Nephron progenitor cell (in vitro differentiated cells): ENCODE measurements at regions not wholly inside any gene's neighbourhood (a gene's known extent, or its start where the extent isn't known, plus 50 kb on each side); places are given as distances from the start of the nearest gene placed in this dataset.
A peak's percentile ranks its signal among the peaks of the same experiment; 100 is the strongest.

Experiments
- DNase-seq: peaks from one replicate; pipeline ENCODE4 v3.0.0; 2021
- H3K27ac Mint-ChIP-seq: 2 replicates; pipeline ENCODE4 v1.8.0; 2021; ENCODE audit warnings: mild to moderate bottlenecking, moderate library complexity, mixed read lengths
- H3K27me3 Mint-ChIP-seq: 2 replicates; pipeline ENCODE4 v1.8.0; 2021; ENCODE audit warnings: mild to moderate bottlenecking, low read depth, mixed read lengths; ENCODE audit not compliant: poor library complexity
- H3K36me3 Mint-ChIP-seq: 2 replicates; pipeline ENCODE4 v1.8.0; 2021; ENCODE audit warnings: low read depth, mixed read lengths
- H3K4me1 Mint-ChIP-seq: 2 replicates; pipeline ENCODE4 v1.8.0; 2021; ENCODE audit warnings: mixed read lengths
- H3K4me3 Mint-ChIP-seq: 2 replicates; pipeline ENCODE4 v1.8.0; 2021; ENCODE audit warnings: mild to moderate bottlenecking, moderate library complexity, mixed read lengths
- H3K9me3 Mint-ChIP-seq: 2 replicates; pipeline ENCODE4 v1.8.0; 2021; ENCODE audit warnings: mild to moderate bottlenecking, moderate library complexity, mixed read lengths
- CTCF ChIP-seq: fragments of 200-600 bp; sonication (generic); IDR thresholded peaks from 2 replicates; pipeline ENCODE4 v1.5.0; 2021; ENCODE audit warnings: antibody characterized with exemption

GRCh38 chr1:232579958-232580941, 49.7 kb downstream of the SIPA1L2 start:
- Mint-ChIP-seq H3K27ac (no peak overlapping the region), H3K4me1 (peaks cover 26% of the 10 kb centered on the region), H3K36me3 (no peaks in the 10 kb centered on the region), H3K9me3 (no peaks in the 10 kb centered on the region), H3K27me3 (no peaks in the 10 kb centered on the region), H3K4me3 (no peak overlapping the region)
- TF ChIP-seq CTCF = no peak
- no peak for DNase-seq

- peak overlapping the region; percentile 41 for H3K27ac Mint-ChIP-seq
- no peak for DNase-seq
- no peaks in the 10 kb centered on the region for H3K9me3 Mint-ChIP-seq
- H3K4me3 Mint-ChIP-seq = no peak overlapping the region
- H3K36me3 Mint-ChIP-seq = no peaks in the 10 kb centered on the region
- TF ChIP-seq CTCF = no peak
- peaks cover 26% of the 10 kb centered on the region for H3K4me1 Mint-ChIP-seq
- H3K27me3 Mint-ChIP-seq = no peaks in the 10 kb centered on the region
Measured at GRCh38 chr1:232579466-232579865, 50.5 kb downstream of the SIPA1L2 start.

GRCh38 chr1:232578651-232579195, 51.2 kb downstream of the SIPA1L2 start:
- DNase-seq = no peak
- Mint-ChIP-seq H3K27me3 (no peaks in the 10 kb centered on the region), H3K4me3 (no peak overlapping the region), H3K27ac (no peak overlapping the region), H3K36me3 (no peaks in the 10 kb centered on the region), H3K4me1 (peaks cover 26% of the 10 kb centered on the region), H3K9me3 (no peaks in the 10 kb centered on the region)
- no peak for TF ChIP-seq CTCF

GRCh38 chr1:232577772-232578171, 52.2 kb downstream of the SIPA1L2 start:
- no peak overlapping the region for H3K27ac Mint-ChIP-seq
- no peaks in the 10 kb centered on the region for H3K27me3 Mint-ChIP-seq
- no peak for TF ChIP-seq CTCF
- H3K4me1 Mint-ChIP-seq = peaks cover 26% of the 10 kb centered on the region
- no peaks in the 10 kb centered on the region for H3K36me3 Mint-ChIP-seq
- DNase-seq = no peak
- no peaks in the 10 kb centered on the region for H3K9me3 Mint-ChIP-seq
- no peak overlapping the region for H3K4me3 Mint-ChIP-seq

GRCh38 chr1:232576537-232576936, 53.4 kb downstream of the SIPA1L2 start:
- Mint-ChIP-seq H3K4me3 (no peak overlapping the region), H3K27ac (no peak overlapping the region), H3K36me3 (peaks cover 5% of the 10 kb centered on the region), H3K27me3 (no peaks in the 10 kb centered on the region), H3K9me3 (peaks cover 3% of the 10 kb centered on the region), H3K4me1 (peaks cover 36% of the 10 kb centered on the region)
- no peak for TF ChIP-seq CTCF
- no peak for DNase-seq

GRCh38 chr1:232575763-232576040, 54.2 kb downstream of the SIPA1L2 start:
- no peak overlapping the region for H3K27ac Mint-ChIP-seq
- H3K4me1 Mint-ChIP-seq = peaks cover 43% of the 10 kb centered on the region
- peaks cover 10% of the 10 kb centered on the region for H3K36me3 Mint-ChIP-seq
- peaks cover 3% of the 10 kb centered on the region for H3K9me3 Mint-ChIP-seq
- no peak overlapping the region for H3K4me3 Mint-ChIP-seq
- TF ChIP-seq CTCF = no peak
- no peaks in the 10 kb centered on the region for H3K27me3 Mint-ChIP-seq
- no peak for DNase-seq
